RWPE2 (cell line): ENCODE measurements at regions not wholly inside any gene's neighbourhood (a gene's known extent, or its start where the extent isn't known, plus 50 kb on each side); places are given as distances from the start of the nearest gene placed in this dataset.

Experiments
- ATAC-seq: fragments of 200-7000 bp; cut with Tn5 transposase; 3 replicates; pipeline ENCODE4 v1.9.1; 2021; ENCODE audit warnings: low read depth
- DNase-seq: peaks from one replicate; pipeline ENCODE4 v3.0.0-alpha.2; 2020; ENCODE audit warnings: low spot score
- H3K27ac ChIP-seq: fragments of 450-650 bp; 2 replicates; pipeline ENCODE4 v1.5.1; 2017; ENCODE audit warnings: mild to moderate bottlenecking; ENCODE audit not compliant: poor library complexity, severe bottlenecking
- H3K27me3 ChIP-seq: fragments of 250-450 bp; sonication (Bioruptor Pico); 2 replicates; pipeline ENCODE4 v1.5.1; 2021; ENCODE audit warnings: mild to moderate bottlenecking, moderate library complexity; ENCODE audit not compliant: insufficient read depth, poor library complexity, severe bottlenecking
- H3K36me3 ChIP-seq: fragments of 250-450 bp; sonication (Bioruptor Pico); 2 replicates; pipeline ENCODE4 v1.5.1; 2020; ENCODE audit warnings: low read depth, mild to moderate bottlenecking, moderate library complexity
- H3K4me1 ChIP-seq: fragments of 250-450 bp; sonication (Bioruptor Pico); 2 replicates; pipeline ENCODE4 v1.5.1; 2021; ENCODE audit warnings: mild to moderate bottlenecking, moderate library complexity; ENCODE audit not compliant: insufficient read depth, poor library complexity, severe bottlenecking
- H3K4me3 ChIP-seq: fragments of 250-450 bp; sonication (Bioruptor Pico); 2 replicates; pipeline ENCODE4 v1.5.1; 2021; ENCODE audit warnings: mild to moderate bottlenecking, moderate library complexity; ENCODE audit not compliant: severe bottlenecking
- H3K9me3 ChIP-seq: fragments of 250-450 bp; sonication (Bioruptor Pico); 2 replicates; pipeline ENCODE4 v1.5.1; 2021; ENCODE audit warnings: mild to moderate bottlenecking, moderate library complexity; ENCODE audit not compliant: severe bottlenecking
- TF ChIP-seq, protein P1 (sequence below): fragments of 450-650 bp; IDR thresholded peaks from one replicate; pipeline ENCODE4 v1.5.1; 2017; ENCODE audit warnings: mild to moderate bottlenecking, moderate library complexity; ENCODE audit not compliant: poor library complexity, severe bottlenecking

DNA sequence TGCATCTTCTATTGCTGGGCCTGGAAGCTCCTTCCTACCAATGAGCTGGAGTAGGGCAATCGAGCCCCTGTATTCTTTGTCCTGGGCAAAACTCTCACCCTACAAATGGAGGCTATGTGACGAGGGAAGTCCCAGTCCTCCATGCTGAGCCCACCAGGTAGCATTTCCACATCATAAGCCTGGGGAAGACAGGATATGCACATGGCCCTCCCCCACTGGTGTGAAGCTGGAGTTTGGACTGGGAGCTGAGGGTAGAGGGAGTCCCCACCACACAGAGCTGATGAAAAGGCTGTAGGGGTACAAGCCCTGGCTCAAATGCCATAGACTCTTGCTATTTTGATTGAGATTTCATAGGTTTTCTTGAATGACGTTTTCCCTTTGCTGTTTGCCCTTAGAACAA is 99.5 kb upstream of the FOXC1 start:
- DNase-seq, result no peak
- no peak overlapping the region for H3K4me3 ChIP-seq
- H3K9me3 ChIP-seq, result no peaks in the 10 kb centered on the region
- H3K4me1 ChIP-seq, result no peaks in the 10 kb centered on the region
- no peaks in the 10 kb centered on the region for H3K36me3 ChIP-seq
- TF ChIP-seq, protein P1, sequence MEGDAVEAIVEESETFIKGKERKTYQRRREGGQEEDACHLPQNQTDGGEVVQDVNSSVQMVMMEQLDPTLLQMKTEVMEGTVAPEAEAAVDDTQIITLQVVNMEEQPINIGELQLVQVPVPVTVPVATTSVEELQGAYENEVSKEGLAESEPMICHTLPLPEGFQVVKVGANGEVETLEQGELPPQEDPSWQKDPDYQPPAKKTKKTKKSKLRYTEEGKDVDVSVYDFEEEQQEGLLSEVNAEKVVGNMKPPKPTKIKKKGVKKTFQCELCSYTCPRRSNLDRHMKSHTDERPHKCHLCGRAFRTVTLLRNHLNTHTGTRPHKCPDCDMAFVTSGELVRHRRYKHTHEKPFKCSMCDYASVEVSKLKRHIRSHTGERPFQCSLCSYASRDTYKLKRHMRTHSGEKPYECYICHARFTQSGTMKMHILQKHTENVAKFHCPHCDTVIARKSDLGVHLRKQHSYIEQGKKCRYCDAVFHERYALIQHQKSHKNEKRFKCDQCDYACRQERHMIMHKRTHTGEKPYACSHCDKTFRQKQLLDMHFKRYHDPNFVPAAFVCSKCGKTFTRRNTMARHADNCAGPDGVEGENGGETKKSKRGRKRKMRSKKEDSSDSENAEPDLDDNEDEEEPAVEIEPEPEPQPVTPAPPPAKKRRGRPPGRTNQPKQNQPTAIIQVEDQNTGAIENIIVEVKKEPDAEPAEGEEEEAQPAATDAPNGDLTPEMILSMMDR, result no peak
- no peak overlapping the region for H3K27ac ChIP-seq
- no peaks in the 10 kb centered on the region for H3K27me3 ChIP-seq
- no peak for ATAC-seq

- H3K9me3 ChIP-seq, result no peaks in the 10 kb centered on the region
- DNase-seq, result no peak
- H3K4me3 ChIP-seq, result no peak overlapping the region
- H3K4me1 ChIP-seq, result no peaks in the 10 kb centered on the region
- no peak overlapping the region for H3K27ac ChIP-seq
- no peak for ATAC-seq
- H3K27me3 ChIP-seq, result no peaks in the 10 kb centered on the region
- TF ChIP-seq, protein P1, result no peak
- H3K36me3 ChIP-seq, result no peaks in the 10 kb centered on the region
Observed at GRCh38 chr6:1513215-1513780, 96.4 kb upstream of the FOXC1 start.

DNA sequence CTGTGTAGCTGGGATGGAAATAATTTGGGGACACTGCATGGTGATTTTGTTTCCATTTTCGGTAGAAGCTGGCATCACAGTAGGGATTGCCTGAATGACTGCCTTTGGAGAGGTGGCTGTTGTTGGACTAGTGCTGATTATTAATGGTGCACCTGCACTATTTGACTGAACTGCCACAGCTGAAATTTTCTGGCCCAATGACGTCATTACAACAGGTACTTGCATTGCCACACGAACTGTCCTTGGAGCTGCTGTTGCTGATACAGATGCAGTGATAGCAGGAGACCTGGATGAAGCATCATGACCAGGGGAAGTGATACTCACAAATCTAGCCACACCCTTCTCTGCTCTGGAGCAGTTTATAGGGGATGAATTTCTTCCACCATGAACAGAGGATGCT is 95.6 kb upstream of the FOXC1 start:
- H3K27me3 ChIP-seq, result no peaks in the 10 kb centered on the region
- no peaks in the 10 kb centered on the region for H3K4me1 ChIP-seq
- no peak for ATAC-seq

GRCh38 chr6:1515280-1515679 is 94.4 kb upstream of the FOXC1 start:
- Histone ChIP-seq H3K27ac (no peak overlapping the region), H3K4me1 (no peaks in the 10 kb centered on the region), H3K4me3 (no peak overlapping the region), H3K27me3 (no peaks in the 10 kb centered on the region), H3K36me3 (no peaks in the 10 kb centered on the region), H3K9me3 (no peaks in the 10 kb centered on the region)
- TF ChIP-seq, protein P1, result no peak
- ATAC-seq (no peak), DNase-seq (no peak)

More for the DNA sequence above, 95.6 kb upstream of the FOXC1 start:
- Histone ChIP-seq H3K9me3 (no peaks in the 10 kb centered on the region), H3K36me3 (no peaks in the 10 kb centered on the region), H3K27ac (no peak overlapping the region), H3K4me3 (no peak overlapping the region)
- TF ChIP-seq, protein P1, result no peak
- DNase-seq, result no peak

DNA sequence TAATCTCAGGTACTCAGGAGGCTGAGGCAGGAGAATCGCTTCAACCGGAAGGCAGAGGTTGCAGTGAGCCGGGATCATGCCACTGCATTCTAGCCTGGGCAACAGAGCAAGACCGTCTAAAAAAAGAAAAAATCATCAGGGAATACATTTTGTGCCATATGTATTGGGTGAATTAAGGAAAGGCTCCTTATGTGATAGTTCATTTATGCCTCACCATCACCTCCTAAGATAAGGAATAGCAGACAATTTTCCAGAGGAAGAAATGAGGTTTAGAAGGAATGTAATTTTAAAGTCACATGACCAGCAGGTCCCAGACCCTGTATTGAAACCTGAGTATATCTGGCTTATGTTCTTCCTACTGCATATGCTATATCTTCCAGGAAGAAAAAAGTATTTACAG is 93.9 kb upstream of the FOXC1 start:
- no peak overlapping the region for H3K27ac ChIP-seq
- no peak overlapping the region for H3K4me3 ChIP-seq
- H3K27me3 ChIP-seq, result no peaks in the 10 kb centered on the region
- H3K36me3 ChIP-seq, result no peaks in the 10 kb centered on the region
- H3K9me3 ChIP-seq, result no peaks in the 10 kb centered on the region
- TF ChIP-seq, protein P1, result no peak
- no peaks in the 10 kb centered on the region for H3K4me1 ChIP-seq
- ATAC-seq (no peak), DNase-seq (no peak)
